ENCODE measurements at regions not wholly inside any gene's neighbourhood (a gene's known extent, or its start where the extent isn't known, plus 50 kb on each side); places are given as distances from the start of the nearest gene placed in this dataset.

DNA sequence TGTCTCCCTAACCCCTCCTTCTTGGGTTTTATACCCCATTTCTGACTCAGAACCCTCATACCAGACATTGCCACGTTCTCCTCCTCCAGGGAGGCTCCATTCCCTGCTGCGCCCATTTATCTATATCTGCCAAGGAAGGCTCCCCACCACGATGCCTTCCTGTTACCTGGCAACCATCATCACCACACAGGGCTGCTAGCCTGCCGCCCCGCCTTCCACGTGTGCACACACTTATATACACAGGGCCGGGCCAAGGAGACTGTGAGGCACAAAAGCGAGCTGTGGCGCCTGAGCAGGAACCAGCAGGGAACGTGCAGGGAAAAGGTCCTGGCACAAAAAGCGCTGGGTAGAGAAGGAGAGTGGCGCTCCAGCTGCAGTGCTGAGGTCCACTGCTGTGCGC lies 261.8 kb downstream of the CBLN1 start:
- WGBS, 5 donors: 44 to 53% (median 48%) methylated on average over 13 of the region's 13 CpGs

GRCh38 chr16:49019081-49019633 lies 262.5 kb downstream of the CBLN1 start:
- peak in 1 of 2 donors; percentile 79 for DNase-seq
- TF ChIP-seq POLR2AphosphoS5 (IDR thresholded peaks at IDR 0.05) (no peak), POLR2A (IDR thresholded peaks at IDR 0.05) (no peak), EP300 (IDR thresholded peaks at IDR 0.05) (no peak), CTCF (IDR thresholded peaks at IDR 0.05) (no peak)
- 10 to 19% (median 15%) methylated on average over 12 to 14 of the region's 14 CpGs for WGBS, 5 donors

More for the DNA sequence above, 261.8 kb downstream of the CBLN1 start:
- peak in 1 of 2 donors; percentile 59 for DNase-seq
- TF ChIP-seq EP300 (IDR thresholded peaks at IDR 0.05): no peak
- no peak for TF ChIP-seq CTCF (IDR thresholded peaks at IDR 0.05)
- TF ChIP-seq POLR2A (IDR thresholded peaks at IDR 0.05): no peak
- no peak for TF ChIP-seq POLR2AphosphoS5 (IDR thresholded peaks at IDR 0.05)
- peaks cover 0 to 39% (median 0%) of the 10 kb centered on the region in 3 donors for H3K27me3 ChIP-seq
- H3K4me1 ChIP-seq: peaks cover 0 to 31% (median 0%) of the 10 kb centered on the region in 4 donors
- intact Hi-C loops (cut with DNase I; ENCODE audit: low total_unique reads): no loop called here
- no peaks in the 10 kb centered on the region for H3K36me3 ChIP-seq
- H3K9me3 ChIP-seq: no peaks in the 10 kb centered on the region
- H3K27ac ChIP-seq: no peak overlapping the region
- H3K4me3 ChIP-seq: no peak overlapping the region

DNA sequence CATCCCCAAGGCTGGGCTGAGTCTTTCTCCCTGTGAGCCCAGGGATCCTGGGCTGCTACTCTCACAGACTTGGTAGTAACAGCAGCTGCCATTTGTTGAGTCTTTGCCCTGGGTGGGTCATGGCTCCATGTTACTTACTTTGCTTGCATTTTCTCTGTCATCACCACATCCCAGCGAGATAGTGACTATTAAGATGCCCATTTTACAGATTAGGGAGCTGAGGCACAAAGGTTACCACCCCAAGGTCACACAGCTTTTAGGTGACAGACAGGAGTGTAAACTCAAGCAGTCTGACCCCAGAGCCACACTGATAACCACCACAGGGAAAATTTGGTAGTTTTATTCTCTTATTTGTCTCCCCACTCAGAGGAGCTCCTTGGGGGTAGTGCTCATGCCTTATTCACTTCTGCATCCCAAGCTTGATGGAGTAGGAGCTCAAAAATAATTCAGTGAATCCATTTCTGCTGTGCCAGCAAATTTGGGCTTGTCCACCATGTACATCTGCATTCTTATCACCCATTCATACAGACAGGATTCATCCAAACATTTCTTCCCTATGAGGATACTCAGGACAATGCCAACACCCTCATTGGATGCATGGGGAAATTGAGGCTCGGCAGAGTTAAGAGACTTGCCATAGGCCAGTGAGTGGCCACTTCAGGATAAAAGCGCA lies 263.2 kb downstream of the CBLN1 start:
- no peak for DNase-seq
- peaks cover 0 to 28% (median 0%) of the 10 kb centered on the region in 4 donors for H3K4me1 ChIP-seq
- 49 to 72% (median 58%) methylated on average over 3 of the region's 3 CpGs for WGBS, 5 donors
- no peak for TF ChIP-seq POLR2AphosphoS5 (IDR thresholded peaks at IDR 0.05)
- TF ChIP-seq EP300 (IDR thresholded peaks at IDR 0.05): no peak
- no peak for TF ChIP-seq CTCF (IDR thresholded peaks at IDR 0.05)
- no peak for TF ChIP-seq POLR2A (IDR thresholded peaks at IDR 0.05)
- intact Hi-C loops (cut with DNase I; ENCODE audit: low total_unique reads): no loop called here
- no peak overlapping the region for H3K4me3 ChIP-seq
- H3K27ac ChIP-seq: no peak overlapping the region
- H3K9me3 ChIP-seq: no peaks in the 10 kb centered on the region
- H3K27me3 ChIP-seq: peaks cover 0 to 50% (median 0%) of the 10 kb centered on the region in 3 donors
- H3K36me3 ChIP-seq: no peaks in the 10 kb centered on the region

More at GRCh38 chr16:49019081-49019633, 262.5 kb downstream of the CBLN1 start:
- Histone ChIP-seq H3K27me3 (peaks cover 0 to 42% (median 0%) of the 10 kb centered on the region in 3 donors), H3K4me3 (no peak overlapping the region), H3K27ac (no peak overlapping the region), H3K9me3 (no peaks in the 10 kb centered on the region), H3K4me1 (peaks cover 0 to 31% (median 0%) of the 10 kb centered on the region in 4 donors), H3K36me3 (no peaks in the 10 kb centered on the region)
- intact Hi-C loops (cut with DNase I; ENCODE audit: low total_unique reads): no loop called here

DNA sequence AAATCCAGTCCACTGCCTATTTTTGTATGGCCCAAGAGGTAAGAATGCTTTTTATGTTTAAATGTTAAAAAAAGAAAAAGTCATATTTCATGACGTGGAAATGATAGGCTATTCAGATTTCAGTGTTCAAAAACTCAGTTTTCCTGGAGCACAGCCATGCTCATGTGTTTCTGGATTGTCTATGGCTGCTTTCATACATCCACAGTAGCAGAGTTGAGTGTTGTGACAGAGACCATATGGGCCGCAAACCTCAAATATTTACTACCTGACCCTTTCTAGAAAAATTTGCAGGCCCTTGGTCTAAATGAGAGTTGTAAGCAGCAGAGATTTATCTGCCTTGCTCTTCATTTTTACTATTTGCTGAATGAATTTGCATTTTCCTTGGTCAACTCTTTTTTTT lies 264.1 kb downstream of the CBLN1 start:
- 48 to 79% (median 77%) methylated on average over 2 of the region's 2 CpGs for WGBS, 5 donors
- Histone ChIP-seq H3K4me3 (no peak overlapping the region), H3K27ac (no peak overlapping the region), H3K27me3 (peaks cover 0 to 59% (median 0%) of the 10 kb centered on the region in 3 donors), H3K9me3 (no peaks in the 10 kb centered on the region), H3K4me1 (peaks cover 0 to 25% (median 0%) of the 10 kb centered on the region in 4 donors), H3K36me3 (no peaks in the 10 kb centered on the region)
- TF ChIP-seq POLR2A (IDR thresholded peaks at IDR 0.05) (no peak), POLR2AphosphoS5 (IDR thresholded peaks at IDR 0.05) (no peak), EP300 (IDR thresholded peaks at IDR 0.05) (no peak), CTCF (IDR thresholded peaks at IDR 0.05) (no peak)
- DNase-seq: no peak
- intact Hi-C loops (cut with DNase I; ENCODE audit: low total_unique reads): no loop called here
